Epithelial cell of esophagus (primary cell): ENCODE measurements at regions not wholly inside any gene's neighbourhood (a gene's known extent, or its start where the extent isn't known, plus 50 kb on each side); places are given as distances from the start of the nearest gene placed in this dataset.
"Not testable (repeated sequence)": the region's sequence is repeated elsewhere in the genome, so short reads cannot be mapped to it uniquely, and the experiment has no call there.

Source experiments
- DNase-seq: peaks from one replicate; pipeline ENCODE4 v3.0.0; 2010; ENCODE audit warnings: low read depth
- H3K4me3 ChIP-seq: 2 replicates; pipeline ENCODE4 v1.5.1; 2011; ENCODE audit warnings: mild to moderate bottlenecking, low read length, control low read depth
- TF ChIP-seq, protein P1 (sequence below): IDR thresholded peaks from 2 replicates; pipeline ENCODE4 v1.5.1; 2011; ENCODE audit warnings: low read depth, mild to moderate bottlenecking, low read length, control low read depth, inconsistent platforms; ENCODE audit not compliant: insufficient read depth; ENCODE audit errors: missing control alignments

GRCh38 chr1:232574889-232575762 lies 54.8 kb downstream of the SIPA1L2 start:
- DNase-seq: peak; percentile 93
- TF ChIP-seq, protein P1, sequence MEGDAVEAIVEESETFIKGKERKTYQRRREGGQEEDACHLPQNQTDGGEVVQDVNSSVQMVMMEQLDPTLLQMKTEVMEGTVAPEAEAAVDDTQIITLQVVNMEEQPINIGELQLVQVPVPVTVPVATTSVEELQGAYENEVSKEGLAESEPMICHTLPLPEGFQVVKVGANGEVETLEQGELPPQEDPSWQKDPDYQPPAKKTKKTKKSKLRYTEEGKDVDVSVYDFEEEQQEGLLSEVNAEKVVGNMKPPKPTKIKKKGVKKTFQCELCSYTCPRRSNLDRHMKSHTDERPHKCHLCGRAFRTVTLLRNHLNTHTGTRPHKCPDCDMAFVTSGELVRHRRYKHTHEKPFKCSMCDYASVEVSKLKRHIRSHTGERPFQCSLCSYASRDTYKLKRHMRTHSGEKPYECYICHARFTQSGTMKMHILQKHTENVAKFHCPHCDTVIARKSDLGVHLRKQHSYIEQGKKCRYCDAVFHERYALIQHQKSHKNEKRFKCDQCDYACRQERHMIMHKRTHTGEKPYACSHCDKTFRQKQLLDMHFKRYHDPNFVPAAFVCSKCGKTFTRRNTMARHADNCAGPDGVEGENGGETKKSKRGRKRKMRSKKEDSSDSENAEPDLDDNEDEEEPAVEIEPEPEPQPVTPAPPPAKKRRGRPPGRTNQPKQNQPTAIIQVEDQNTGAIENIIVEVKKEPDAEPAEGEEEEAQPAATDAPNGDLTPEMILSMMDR: no peak
- H3K4me3 ChIP-seq: peak overlapping the region; percentile 19

- TF ChIP-seq, protein P1: no peak
- DNase-seq: no peak
- H3K4me3 ChIP-seq: no peak overlapping the region
Observed at GRCh38 chr1:232574077-232574476, 55.9 kb downstream of the SIPA1L2 start.

DNA sequence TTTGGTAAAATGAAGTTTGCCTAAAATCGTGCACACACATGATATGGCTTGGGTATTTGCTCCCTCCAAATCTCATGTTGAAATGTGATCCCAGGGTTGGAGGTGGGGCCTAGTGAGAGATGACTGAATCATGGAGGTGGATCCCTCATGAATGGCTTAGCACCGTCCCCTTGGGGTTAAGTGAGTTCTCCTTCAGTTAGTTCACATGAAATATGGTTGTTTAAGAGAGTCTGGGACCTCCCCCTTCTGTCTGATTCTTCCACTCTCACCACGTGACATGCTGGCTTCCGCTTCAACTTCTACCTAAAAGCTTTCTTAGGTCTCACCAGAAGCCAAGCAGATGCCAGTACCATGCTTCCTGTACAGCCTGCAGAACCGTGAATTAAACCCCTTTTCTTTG lies 58.4 kb downstream of the SIPA1L2 start:
- no peak overlapping the region for H3K4me3 ChIP-seq
- TF ChIP-seq, protein P1: no peak
- DNase-seq: peak; percentile 65

DNA sequence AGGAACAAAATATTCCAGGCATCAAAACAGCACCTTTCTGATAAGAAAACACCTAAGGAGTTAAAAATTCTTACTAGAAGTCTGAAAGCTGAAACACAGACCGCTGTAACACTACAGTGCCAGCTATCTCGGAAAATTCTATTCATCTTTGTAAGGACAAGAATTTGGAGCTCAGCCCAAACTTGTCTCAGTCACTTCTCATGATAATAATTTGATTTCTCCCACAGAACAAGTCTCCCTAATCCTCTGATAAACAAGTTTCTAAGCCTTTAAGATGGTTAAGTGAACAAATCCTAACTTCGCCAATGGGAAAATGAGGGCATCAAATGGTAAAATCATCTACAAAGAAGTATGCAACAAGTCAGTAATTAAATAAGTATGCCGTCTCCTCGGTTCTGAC lies 59.9 kb downstream of the SIPA1L2 start:
- H3K4me3 ChIP-seq: no peak overlapping the region
- peak; percentile 6 for DNase-seq
- TF ChIP-seq, protein P1: no peak

DNA sequence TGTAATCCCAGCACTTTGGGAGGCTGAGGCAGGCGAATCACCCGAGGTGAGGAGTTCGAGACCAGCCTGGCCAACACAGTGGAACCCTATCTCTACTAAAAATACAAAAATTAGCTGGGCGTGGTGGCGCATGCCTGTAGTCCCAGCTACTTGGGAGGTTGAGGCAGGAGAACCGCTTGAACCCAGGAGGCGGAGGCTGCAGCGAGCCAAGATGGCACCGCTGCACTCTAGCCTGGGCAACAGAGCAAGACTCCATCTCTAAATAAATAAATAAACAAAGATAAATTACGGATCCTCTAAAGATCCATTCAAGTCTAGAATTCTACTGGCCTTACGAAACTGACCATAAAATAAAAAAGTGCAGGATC lies 60.4 kb downstream of the SIPA1L2 start:
- not testable (repeated sequence) for H3K4me3 ChIP-seq, DNase-seq

DNA sequence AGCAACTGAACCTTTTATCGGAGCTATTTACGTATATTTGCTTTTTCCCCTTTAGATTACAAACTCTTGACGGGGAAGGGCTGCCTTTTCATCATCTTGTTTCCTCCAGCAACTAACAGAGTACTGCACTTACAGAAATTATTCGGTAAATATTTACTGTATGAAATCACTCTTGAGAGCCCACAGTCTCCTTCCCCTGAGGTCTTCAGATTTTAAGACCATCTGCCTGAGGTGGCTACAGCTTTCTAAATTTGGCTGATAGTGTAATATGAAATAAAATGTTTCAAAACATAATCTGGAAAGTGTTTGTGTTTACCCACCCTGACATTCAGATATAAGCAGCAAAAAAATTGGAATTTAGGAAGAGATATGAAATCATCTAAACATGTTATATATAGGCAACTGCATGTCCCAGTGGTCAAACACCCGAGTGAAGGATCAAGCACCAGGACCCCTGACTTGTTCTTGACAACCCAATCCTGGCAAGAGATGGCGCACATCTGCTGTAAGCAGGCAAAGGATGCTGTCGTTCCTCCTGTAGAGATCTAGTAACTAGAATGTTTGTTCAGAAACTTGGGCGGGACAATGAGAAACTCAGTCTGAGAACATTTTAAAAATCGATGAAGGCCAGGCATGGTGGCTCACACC lies 60.9 kb downstream of the SIPA1L2 start:
- no peak overlapping the region for H3K4me3 ChIP-seq
- DNase-seq: no peak
- TF ChIP-seq, protein P1: no peak

- DNase-seq: peak; percentile 32
- H3K4me3 ChIP-seq: no peak overlapping the region
- TF ChIP-seq, protein P1: no peak
Observed at GRCh38 chr1:232568331-232568852, 61.5 kb downstream of the SIPA1L2 start.
